IPS DF 6.9 (cell line): ENCODE measurements at regions not wholly inside any gene's neighbourhood (a gene's known extent, or its start where the extent isn't known, plus 50 kb on each side); places are given as distances from the start of the nearest gene placed in this dataset.
A peak's percentile ranks its signal among the peaks of the same experiment; 100 is the strongest.
"Not testable (repeated sequence)": the region's sequence is repeated elsewhere in the genome, so short reads cannot be mapped to it uniquely, and the experiment has no call there.

Experiments used
- DNase-seq: peaks from one replicate; pipeline ENCODE4 v3.0.0-alpha.2; 2013; ENCODE audit warnings: low read depth, low spot score
- H3K27ac ChIP-seq: one replicate; pipeline ENCODE4 v1.5.1; 2013; ENCODE audit warnings: low read length, control low read depth
- H3K27me3 ChIP-seq: 2 replicates; pipeline ENCODE4 v1.6.1; 2013; ENCODE audit warnings: mild to moderate bottlenecking, low read length; ENCODE audit not compliant: control insufficient read depth, insufficient read depth
- H3K36me3 ChIP-seq: 2 replicates; pipeline ENCODE4 v1.6.1; 2013; ENCODE audit warnings: low read length; ENCODE audit not compliant: control insufficient read depth, insufficient read depth
- H3K4me1 ChIP-seq: 2 replicates; pipeline ENCODE4 v1.6.1; 2013; ENCODE audit warnings: low read length; ENCODE audit not compliant: control insufficient read depth, insufficient read depth
- H3K4me3 ChIP-seq: 2 replicates; pipeline ENCODE4 v1.5.1; 2013; ENCODE audit warnings: mild to moderate bottlenecking, low read length
- H3K9me3 ChIP-seq: 2 replicates; pipeline ENCODE4 v1.6.1; 2013; ENCODE audit warnings: low read length, inconsistent platforms; ENCODE audit not compliant: control insufficient read depth, insufficient read depth
- WGBS: extraction: QIAGEN DNeasy Blood & Tissue Kit; methylation state at CpG from one replicate; pipeline ENCODE4 v1.1.7; 2013; ENCODE audit warnings: mixed read lengths, missing lambda C conversion rate; ENCODE audit not compliant: insufficient read length, insufficient coverage; 5-methylcytosine and 5-hydroxymethylcytosine counted together

- not testable (repeated sequence) for DNase-seq, H3K9me3 ChIP-seq
Measured at GRCh38 chr4:9702019-9702418, 79.4 kb upstream of the DRD5 start.

GRCh38 chr4:9702696-9703095 lies 78.7 kb upstream of the DRD5 start:
- no CpG with 5 or more reads among the region's 9 CpGs for WGBS
- not testable (repeated sequence) for H3K9me3 ChIP-seq, H3K27ac ChIP-seq, H3K4me3 ChIP-seq, H3K4me1 ChIP-seq, DNase-seq, H3K27me3 ChIP-seq, H3K36me3 ChIP-seq

More at GRCh38 chr4:9702019-9702418, 79.4 kb upstream of the DRD5 start:
- not testable (repeated sequence) for H3K36me3 ChIP-seq, H3K4me3 ChIP-seq, H3K27ac ChIP-seq, H3K27me3 ChIP-seq, H3K4me1 ChIP-seq
- WGBS: no CpG with 5 or more reads among the region's 6 CpGs

- DNase-seq: peak; percentile 43
- Histone ChIP-seq H3K27me3 (no peaks in the 10 kb centered on the region), H3K27ac (no peak overlapping the region), H3K4me3 (no peak overlapping the region), H3K36me3 (no peaks in the 10 kb centered on the region), H3K9me3 (no peaks in the 10 kb centered on the region), H3K4me1 (no peaks in the 10 kb centered on the region; the same call in 1 of the 2 replicates)
- no CpG with 5 or more reads among the region's 11 CpGs for WGBS
Measured at GRCh38 chr4:9703391-9703790, 78.0 kb upstream of the DRD5 start.

DNA sequence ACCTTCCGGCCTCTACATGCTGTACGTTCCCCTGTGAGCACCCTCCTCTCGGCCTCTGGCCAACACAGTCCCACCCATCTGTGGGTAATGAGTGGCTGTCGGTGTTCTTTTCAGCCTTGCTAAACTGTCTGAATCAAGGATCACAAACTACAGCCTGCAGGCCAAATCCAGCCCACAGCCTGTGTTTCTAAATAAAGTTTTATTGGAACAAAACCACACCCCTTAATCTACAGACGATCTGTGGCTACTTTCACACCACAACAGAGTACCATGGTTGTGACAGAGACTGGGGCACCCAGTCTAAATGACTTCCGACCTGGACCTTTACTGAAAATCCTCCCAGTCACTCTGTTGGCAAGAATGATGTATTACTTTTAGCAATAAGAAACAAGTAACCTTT lies 77.3 kb upstream of the DRD5 start:
- not testable (repeated sequence) for H3K4me1 ChIP-seq, H3K9me3 ChIP-seq, H3K27me3 ChIP-seq, DNase-seq, H3K4me3 ChIP-seq, H3K27ac ChIP-seq, H3K36me3 ChIP-seq
- no CpG with 5 or more reads among the region's 6 CpGs for WGBS

DNA sequence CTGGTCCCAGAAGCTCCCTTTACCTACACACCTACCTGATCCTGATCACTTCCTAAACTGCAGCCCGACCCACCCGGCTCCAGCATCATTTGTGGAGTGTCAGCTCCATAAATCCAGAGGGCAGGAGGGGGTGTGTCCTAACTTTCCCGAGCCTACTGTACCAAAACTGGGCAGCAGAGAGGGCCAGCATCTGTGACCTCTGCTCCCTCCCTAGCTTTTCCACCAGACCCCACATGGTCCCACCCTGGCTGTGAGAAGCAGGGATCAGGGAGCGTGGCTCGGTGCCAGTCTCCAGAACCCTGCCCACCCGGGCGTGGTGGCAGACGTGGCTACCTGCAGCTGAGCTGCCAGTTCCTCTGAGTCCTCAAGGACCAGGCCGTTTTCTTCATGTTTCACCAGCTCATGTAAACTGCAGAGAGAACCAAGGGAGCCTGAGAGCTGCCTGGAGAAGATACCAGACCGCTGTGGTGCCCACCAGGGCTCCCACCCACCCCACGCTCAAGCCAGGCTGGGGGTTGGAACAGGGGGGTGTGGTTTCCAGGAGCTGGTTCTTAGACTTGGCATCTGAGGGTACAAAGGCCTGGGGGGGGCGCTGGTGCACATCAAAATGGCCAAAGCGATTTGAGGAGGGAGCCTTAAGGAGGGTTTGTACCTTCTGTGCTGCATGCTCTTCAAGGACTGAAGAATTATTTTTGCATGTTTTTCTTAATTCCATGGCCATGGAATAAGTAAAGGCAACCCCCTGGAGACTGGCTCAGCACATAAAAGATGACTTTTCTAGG lies 76.7 kb upstream of the DRD5 start:
- Histone ChIP-seq H3K36me3 (no peaks in the 10 kb centered on the region), H3K4me3 (no peak overlapping the region), H3K27ac (no peak overlapping the region), H3K27me3 (no peaks in the 10 kb centered on the region), H3K4me1 (no peaks in the 10 kb centered on the region; the same call in 1 of the 2 replicates), H3K9me3 (no peaks in the 10 kb centered on the region)
- no CpG with 5 or more reads among the region's 13 CpGs for WGBS
- no peak for DNase-seq

DNA sequence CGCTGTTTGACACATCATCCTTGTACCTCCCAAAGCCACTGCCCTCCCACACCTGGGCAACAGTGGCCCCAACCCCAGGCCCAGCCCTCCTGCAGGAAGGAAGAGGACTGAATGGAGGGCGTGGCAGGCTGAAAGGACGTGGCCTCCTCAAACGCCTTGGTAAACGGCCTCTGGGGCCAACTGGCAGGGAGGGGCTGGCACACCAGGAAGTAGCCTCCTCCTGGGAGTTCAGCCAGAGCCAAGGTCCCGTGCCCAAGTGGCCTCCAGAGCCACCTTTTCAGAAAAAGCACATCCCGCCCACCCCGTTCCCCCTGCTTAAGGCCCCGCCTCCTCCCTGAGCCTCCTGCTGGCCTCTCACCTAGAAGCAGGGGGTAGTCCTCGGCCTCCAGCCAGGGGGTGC lies 74.2 kb upstream of the DRD5 start:
- WGBS: no CpG with 5 or more reads among the region's 10 CpGs
- not testable (repeated sequence) for DNase-seq, H3K4me1 ChIP-seq

GRCh38 chr4:9707936-9708335 lies 73.5 kb upstream of the DRD5 start:
- H3K27me3 ChIP-seq, H3K36me3 ChIP-seq, H3K4me1 ChIP-seq, H3K9me3 ChIP-seq, DNase-seq, H3K27ac ChIP-seq, H3K4me3 ChIP-seq: not testable (repeated sequence)
- WGBS: no CpG with 5 or more reads among the region's 15 CpGs

More for the DNA sequence above, 74.2 kb upstream of the DRD5 start:
- H3K36me3 ChIP-seq, H3K27ac ChIP-seq, H3K4me3 ChIP-seq, H3K9me3 ChIP-seq, H3K27me3 ChIP-seq: not testable (repeated sequence)

DNA sequence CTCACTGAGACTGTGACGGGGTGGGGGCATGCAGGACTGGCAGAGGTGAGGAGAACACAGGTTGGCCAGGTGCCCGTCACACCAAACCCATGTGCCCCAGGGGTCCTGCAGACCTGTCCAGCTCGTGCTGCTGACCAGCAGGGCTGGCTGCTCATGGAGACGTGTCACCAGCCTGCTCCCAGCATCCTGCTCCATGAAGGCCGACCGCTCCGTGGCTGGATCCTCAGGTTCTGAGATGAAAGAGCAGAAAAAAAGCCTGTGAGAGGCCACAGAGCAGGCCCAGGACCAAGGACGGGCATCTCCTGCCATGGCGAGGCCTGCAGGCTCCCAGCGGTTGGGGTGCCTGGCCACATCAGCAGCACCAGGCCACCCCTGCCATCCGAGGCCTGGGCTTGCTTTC lies 71.7 kb upstream of the DRD5 start:
- H3K36me3 ChIP-seq: no peaks in the 10 kb centered on the region
- no peak for DNase-seq
- H3K27me3 ChIP-seq: no peaks in the 10 kb centered on the region
- no peak overlapping the region for H3K27ac ChIP-seq
- no peaks in the 10 kb centered on the region for H3K9me3 ChIP-seq
- WGBS: no CpG with 5 or more reads among the region's 11 CpGs
- no peak overlapping the region for H3K4me3 ChIP-seq
- H3K4me1 ChIP-seq: no peaks in the 10 kb centered on the region; the same call in 1 of the 2 replicates

GRCh38 chr4:9715271-9715670 lies 66.2 kb upstream of the DRD5 start:
- not testable (repeated sequence) for H3K4me1 ChIP-seq, H3K9me3 ChIP-seq, DNase-seq, H3K27ac ChIP-seq, H3K4me3 ChIP-seq, H3K36me3 ChIP-seq, H3K27me3 ChIP-seq
- WGBS: no CpG with 5 or more reads among the region's 2 CpGs

DNA sequence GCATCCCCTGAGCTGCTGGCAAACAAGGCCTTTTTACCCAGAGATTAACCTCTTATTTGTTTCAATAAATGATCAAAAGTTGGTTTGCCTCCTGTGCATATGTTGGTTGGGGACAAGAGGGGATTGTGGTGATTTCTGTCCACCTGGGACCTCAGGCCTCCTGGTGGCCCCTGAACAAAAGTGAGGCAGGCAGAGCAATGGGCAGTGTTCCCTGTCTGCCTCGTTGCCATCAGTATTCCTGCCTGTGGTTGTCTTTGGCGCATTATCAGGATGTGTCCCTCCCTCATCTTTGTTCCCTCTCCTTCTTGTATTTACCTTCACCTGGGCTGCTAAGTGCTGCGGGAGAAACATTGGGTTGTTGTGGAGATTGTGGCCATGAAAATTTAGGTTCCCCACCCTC lies 65.3 kb upstream of the DRD5 start:
- WGBS: no CpG with 5 or more reads among the region's 3 CpGs

More for the DNA sequence above, 65.3 kb upstream of the DRD5 start:
- DNase-seq: no peak
- H3K36me3 ChIP-seq: no peaks in the 10 kb centered on the region
- H3K9me3 ChIP-seq: no peaks in the 10 kb centered on the region
- no peak overlapping the region for H3K4me3 ChIP-seq
- H3K27ac ChIP-seq: no peak overlapping the region
- no peaks in the 10 kb centered on the region for H3K27me3 ChIP-seq
- no peaks in the 10 kb centered on the region for H3K4me1 ChIP-seq
